HUES48 (cell line): ENCODE measurements at regions not wholly inside any gene's neighbourhood (a gene's known extent, or its start where the extent isn't known, plus 50 kb on each side); places are given as distances from the start of the nearest gene placed in this dataset.

Source experiments
- H3K27ac ChIP-seq: one replicate; pipeline ENCODE4 v1.7.0; 2013; ENCODE audit warnings: low read depth, low read length, inconsistent platforms
- H3K27me3 ChIP-seq: 2 replicates; pipeline ENCODE4 v1.6.1; 2013; ENCODE audit warnings: mild to moderate bottlenecking, low read length; ENCODE audit not compliant: control insufficient read depth, insufficient read depth
- H3K36me3 ChIP-seq: 2 replicates; pipeline ENCODE4 v1.6.1; 2013; ENCODE audit warnings: low read length; ENCODE audit not compliant: control insufficient read depth, insufficient read depth
- H3K4me1 ChIP-seq: 2 replicates; pipeline ENCODE4 v1.6.1; 2013; ENCODE audit warnings: mild to moderate bottlenecking, low read length; ENCODE audit not compliant: control insufficient read depth, insufficient read depth
- H3K4me3 ChIP-seq: 2 replicates; pipeline ENCODE4 v1.5.1; 2013; ENCODE audit warnings: mild to moderate bottlenecking, low read depth, low read length
- H3K9ac ChIP-seq: 2 replicates; pipeline ENCODE4 v1.6.1; 2013; ENCODE audit warnings: mild to moderate bottlenecking, low read depth, low read length, moderate library complexity
- H3K9me3 ChIP-seq: 2 replicates; pipeline ENCODE4 v1.6.1; 2013; ENCODE audit warnings: low read length; ENCODE audit not compliant: control insufficient read depth, insufficient read depth

DNA sequence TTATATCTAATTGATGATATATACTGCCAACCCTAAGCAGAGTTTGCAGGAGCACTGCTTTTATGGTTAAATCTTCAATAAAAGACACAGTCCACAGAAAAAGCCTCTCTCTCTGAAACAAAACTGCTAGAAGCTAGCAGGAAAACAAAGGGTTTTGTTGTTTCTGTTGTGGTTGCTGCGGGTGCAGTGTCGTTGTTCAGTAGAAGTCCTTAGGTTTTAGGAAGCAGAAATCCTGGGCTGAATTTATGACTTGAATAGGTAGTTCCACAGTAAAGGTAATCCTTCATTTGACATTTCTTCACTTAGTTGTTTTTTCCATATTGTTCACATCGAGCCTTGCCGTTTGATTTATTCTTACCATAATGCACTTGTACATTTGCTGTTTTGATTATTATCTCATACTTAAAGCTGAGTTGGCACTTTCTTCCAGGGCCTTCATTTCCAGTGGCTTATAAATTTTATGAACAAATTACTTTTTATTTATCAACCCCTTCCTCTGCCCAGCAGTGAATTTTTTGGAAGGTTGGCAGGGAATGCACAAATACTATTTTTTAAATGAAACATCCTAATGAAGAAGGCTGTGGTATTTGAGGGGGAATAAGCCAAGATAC lies 209.6 kb upstream of the SLC30A5 start:
- Histone ChIP-seq H3K9me3 (no peaks in the 10 kb centered on the region), H3K4me1 (no peaks in the 10 kb centered on the region), H3K9ac (no peak overlapping the region), H3K36me3 (no peaks in the 10 kb centered on the region), H3K27me3 (no peaks in the 10 kb centered on the region), H3K27ac (no peak overlapping the region), H3K4me3 (no peak overlapping the region)

DNA sequence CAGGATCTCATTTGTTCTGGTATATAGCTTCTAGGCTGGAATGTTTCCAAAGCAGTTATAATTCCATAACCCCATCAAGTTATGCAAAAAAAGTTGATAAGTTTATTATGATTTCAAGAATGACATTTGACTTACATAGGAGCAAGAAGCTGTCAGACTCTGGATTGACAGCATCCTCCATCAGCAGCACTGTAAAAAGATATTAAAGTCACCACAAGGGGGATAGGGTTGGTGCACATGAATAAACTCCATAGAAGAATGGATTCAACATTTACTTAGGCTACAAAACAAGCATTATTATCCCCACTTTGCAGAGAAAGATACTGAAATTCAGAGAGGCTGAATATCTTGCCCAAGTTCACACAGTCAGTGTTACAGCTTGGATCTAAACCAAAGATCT lies 208.9 kb upstream of the SLC30A5 start:
- H3K9me3 ChIP-seq: no peaks in the 10 kb centered on the region
- no peaks in the 10 kb centered on the region for H3K36me3 ChIP-seq
- H3K4me3 ChIP-seq: no peak overlapping the region
- H3K27me3 ChIP-seq: no peaks in the 10 kb centered on the region
- H3K9ac ChIP-seq: no peak overlapping the region
- H3K27ac ChIP-seq: no peak overlapping the region
- no peaks in the 10 kb centered on the region for H3K4me1 ChIP-seq

DNA sequence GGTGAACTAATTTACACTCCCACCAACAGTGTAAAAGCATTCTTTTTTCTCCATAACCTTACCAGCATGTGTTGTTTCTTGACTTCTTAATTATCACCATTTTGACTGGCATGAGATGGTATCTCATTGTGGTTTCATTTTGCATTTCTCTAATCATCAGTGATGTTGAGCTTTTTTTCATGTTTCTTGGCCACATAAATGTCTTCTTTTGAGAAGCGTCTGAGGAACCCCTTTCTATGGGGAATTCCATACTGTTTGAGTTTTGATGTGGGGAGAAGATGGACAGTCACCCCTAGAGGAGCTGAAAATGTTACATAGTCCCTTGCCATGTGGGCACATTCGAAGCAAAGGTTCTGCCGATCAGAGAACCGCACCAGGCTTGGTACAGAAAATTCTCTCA lies 207.0 kb upstream of the SLC30A5 start:
- Histone ChIP-seq H3K4me3 (no peak overlapping the region), H3K27me3 (no peaks in the 10 kb centered on the region), H3K36me3 (no peaks in the 10 kb centered on the region), H3K9me3 (no peaks in the 10 kb centered on the region), H3K9ac (no peak overlapping the region), H3K27ac (no peak overlapping the region), H3K4me1 (no peaks in the 10 kb centered on the region)

DNA sequence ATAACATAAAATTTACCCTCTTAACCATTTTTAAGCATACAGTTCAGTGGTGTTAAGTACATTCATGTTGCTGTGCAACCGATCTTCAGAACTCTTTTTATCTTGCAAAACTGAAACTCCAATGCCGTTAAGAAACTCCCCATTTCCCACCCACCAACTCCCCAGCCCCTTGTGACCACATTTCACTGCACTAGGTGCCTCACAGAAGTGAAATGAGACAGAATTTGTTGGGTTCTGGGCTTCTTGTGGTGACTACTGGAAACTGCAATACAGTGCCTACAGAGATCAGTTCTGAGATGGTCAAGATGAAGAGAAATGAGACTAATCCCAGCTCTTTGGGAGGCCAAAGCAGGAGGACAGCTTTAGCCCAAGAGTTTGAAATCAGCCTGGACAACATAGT lies 202.1 kb upstream of the SLC30A5 start:
- Histone ChIP-seq H3K9me3 (no peaks in the 10 kb centered on the region), H3K27ac (no peak overlapping the region), H3K9ac (no peak overlapping the region), H3K4me3 (no peak overlapping the region), H3K36me3 (no peaks in the 10 kb centered on the region), H3K4me1 (no peaks in the 10 kb centered on the region), H3K27me3 (no peaks in the 10 kb centered on the region)

DNA sequence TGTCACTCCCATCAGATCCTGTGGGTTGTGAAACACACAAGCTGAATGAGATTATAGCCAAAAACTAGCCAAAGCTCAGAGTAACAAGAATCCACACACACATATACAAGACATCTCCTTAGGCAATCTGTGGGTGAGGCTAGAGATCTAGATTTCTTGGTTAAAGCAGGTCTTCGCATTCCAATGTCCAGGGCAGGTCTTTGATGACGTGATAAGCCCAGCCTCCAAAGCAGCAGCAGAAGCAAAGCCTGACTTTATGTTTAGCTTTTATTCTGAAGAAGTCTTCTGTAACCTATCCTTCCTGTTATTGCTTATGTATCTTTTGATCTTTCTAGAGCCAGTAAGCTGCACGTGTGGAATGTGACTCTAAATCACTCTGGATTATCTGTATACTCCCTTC lies 199.1 kb upstream of the SLC30A5 start:
- H3K9me3 ChIP-seq: no peaks in the 10 kb centered on the region
- H3K4me3 ChIP-seq: no peak overlapping the region
- peaks cover 9% of the 10 kb centered on the region; the same call in 1 of the 2 replicates for H3K4me1 ChIP-seq
- H3K27me3 ChIP-seq: no peaks in the 10 kb centered on the region
- H3K36me3 ChIP-seq: no peaks in the 10 kb centered on the region
- H3K27ac ChIP-seq: no peak overlapping the region
- no peak overlapping the region for H3K9ac ChIP-seq

DNA sequence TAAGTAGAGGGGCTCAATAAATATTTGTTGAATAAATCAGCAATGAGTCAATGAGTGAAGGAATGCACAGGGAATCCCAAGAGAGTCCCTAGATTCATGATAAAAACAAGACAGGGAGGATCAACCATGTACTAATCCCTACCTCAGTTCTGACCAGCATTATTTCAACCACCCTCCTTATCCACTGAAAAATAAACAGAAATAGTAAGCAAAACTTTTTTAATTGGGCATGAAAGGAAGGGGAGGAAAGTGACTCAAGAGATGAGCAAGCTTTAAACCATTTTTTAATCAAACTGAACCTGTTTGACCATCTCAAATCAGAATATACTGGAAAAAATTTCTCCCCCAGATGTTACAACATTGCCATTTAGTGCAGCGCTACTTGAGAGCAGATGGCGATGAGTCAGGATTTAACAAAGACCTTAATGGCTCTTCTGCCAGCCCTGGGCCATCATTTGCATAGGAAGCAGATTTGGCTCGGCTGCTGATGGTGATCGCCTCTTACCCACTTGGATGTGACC lies 194.8 kb upstream of the SLC30A5 start:
- Histone ChIP-seq H3K9me3 (no peaks in the 10 kb centered on the region), H3K36me3 (no peaks in the 10 kb centered on the region), H3K4me3 (no peak overlapping the region), H3K9ac (no peak overlapping the region), H3K4me1 (peaks cover 13% of the 10 kb centered on the region; the same call in 1 of the 2 replicates), H3K27ac (peak overlapping the region; percentile 53), H3K27me3 (no peaks in the 10 kb centered on the region)

DNA sequence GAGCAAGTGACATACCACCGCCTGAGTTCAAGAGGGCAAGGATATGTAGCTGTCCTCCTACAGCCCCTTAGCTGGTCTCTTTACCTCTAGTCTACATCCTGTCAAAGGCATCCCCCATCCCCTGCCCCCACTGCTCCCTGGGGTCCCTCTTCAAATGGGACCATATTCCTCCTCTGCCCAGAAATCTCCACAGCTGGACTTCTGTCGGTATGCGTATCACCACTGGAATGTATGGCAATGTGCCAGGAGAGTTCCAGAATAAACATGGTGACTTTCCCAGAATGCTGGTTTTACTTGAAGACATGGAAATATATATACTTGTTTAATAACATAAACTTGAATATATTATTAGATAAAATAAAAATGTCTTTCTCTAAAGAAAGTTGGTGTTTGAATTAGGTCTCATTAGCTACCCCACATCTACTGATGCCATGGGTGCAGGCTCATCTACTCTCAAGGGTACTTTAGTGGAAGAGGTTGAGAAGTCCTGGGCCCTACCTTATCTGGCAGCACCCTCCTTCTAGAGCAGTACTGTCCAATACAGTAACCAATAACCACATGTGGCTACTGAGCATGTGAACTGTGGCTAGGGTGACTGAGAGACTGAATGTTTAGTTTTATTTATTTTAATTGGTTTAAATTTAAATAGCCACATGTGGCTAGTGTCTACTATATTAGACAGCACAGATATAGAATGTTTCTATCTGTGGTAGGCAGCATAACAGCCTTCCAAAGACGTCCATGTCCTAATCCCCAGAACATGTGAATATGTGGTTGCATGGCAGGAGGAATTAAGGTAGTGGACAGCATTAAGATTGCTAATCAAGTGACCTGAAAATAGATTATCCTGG lies 181.7 kb upstream of the SLC30A5 start:
- Histone ChIP-seq H3K4me3 (no peak overlapping the region), H3K9ac (no peak overlapping the region), H3K4me1 (no peaks in the 10 kb centered on the region), H3K27ac (no peak overlapping the region), H3K36me3 (no peaks in the 10 kb centered on the region), H3K9me3 (peaks cover 4% of the 10 kb centered on the region; the same call in 1 of the 2 replicates), H3K27me3 (no peaks in the 10 kb centered on the region)

DNA sequence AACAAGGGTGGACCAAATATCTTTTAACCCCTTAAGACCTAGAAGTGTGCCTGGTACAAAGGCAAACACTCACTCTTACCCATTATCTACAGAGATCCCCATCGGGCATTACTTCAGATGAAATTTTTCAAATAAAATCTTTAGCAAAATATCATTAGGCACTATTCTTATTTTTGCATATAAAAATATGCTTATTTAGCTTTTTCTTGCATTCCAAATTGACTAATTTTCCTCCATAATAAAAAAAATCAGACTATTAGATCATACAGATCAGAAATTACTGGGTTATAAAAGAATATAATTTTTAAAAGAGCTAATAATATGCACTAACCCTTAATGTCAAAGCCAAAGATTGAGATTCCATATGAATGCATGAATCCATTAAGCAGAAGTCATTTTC lies 178.7 kb upstream of the SLC30A5 start:
- H3K4me3 ChIP-seq: no peak overlapping the region
- no peaks in the 10 kb centered on the region for H3K27me3 ChIP-seq
- H3K4me1 ChIP-seq: no peaks in the 10 kb centered on the region
- H3K36me3 ChIP-seq: no peaks in the 10 kb centered on the region
- H3K9me3 ChIP-seq: peaks cover 32% of the 10 kb centered on the region
- H3K9ac ChIP-seq: no peak overlapping the region
- H3K27ac ChIP-seq: no peak overlapping the region

DNA sequence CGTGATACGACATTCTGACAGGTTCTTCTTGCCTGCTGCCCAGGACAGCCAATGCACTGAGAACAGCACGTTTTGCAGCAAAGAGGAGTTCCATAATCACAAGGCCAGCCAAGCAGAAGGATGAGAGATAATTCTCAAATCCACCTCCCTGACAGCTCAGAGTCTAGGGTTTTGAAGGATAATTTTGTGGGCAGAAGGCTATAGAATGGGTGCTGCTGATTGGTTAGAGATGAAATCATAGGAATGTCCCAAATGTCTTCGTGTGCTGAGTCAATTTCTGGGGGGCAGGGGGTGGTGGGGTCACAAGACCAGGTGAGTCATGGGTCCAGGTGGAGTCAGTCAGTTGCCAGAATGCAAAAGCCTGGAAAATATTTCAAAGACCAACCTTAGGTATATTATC lies 175.5 kb upstream of the SLC30A5 start:
- peaks cover 13% of the 10 kb centered on the region for H3K4me1 ChIP-seq
- H3K9ac ChIP-seq: no peak overlapping the region

DNA sequence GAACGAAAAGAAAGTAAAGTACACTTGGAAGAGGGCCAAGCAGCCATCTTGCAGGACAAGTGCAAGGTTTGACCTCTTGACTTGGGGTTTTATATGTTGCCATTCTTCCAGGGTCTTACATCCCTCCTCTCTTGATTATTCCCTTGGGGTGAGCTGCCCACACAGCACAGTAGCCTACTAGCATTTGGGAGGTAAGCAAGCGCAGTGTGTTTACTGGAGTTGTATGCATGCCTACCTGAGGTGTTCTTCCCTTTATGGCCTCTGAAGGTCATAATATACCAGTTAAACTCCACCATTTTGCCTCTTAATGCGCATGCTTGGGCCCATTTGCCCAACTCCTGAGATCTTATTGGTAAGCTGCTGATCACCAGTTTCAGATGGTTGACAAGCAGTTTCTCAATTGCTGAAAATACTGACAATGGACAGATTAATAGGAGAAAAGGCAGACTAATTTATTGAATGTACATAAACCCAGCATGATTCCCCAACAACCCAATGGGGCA lies 173.8 kb upstream of the SLC30A5 start:
- Histone ChIP-seq H3K27ac (no peak overlapping the region), H3K9me3 (peaks cover 66% of the 10 kb centered on the region), H3K4me1 (peaks cover 29% of the 10 kb centered on the region), H3K36me3 (no peaks in the 10 kb centered on the region), H3K27me3 (no peaks in the 10 kb centered on the region), H3K9ac (no peak overlapping the region), H3K4me3 (no peak overlapping the region)

More for the DNA sequence above, 175.5 kb upstream of the SLC30A5 start:
- peaks cover 48% of the 10 kb centered on the region for H3K9me3 ChIP-seq
- H3K27ac ChIP-seq: no peak overlapping the region
- H3K36me3 ChIP-seq: no peaks in the 10 kb centered on the region
- H3K27me3 ChIP-seq: no peaks in the 10 kb centered on the region
- H3K4me3 ChIP-seq: no peak overlapping the region

DNA sequence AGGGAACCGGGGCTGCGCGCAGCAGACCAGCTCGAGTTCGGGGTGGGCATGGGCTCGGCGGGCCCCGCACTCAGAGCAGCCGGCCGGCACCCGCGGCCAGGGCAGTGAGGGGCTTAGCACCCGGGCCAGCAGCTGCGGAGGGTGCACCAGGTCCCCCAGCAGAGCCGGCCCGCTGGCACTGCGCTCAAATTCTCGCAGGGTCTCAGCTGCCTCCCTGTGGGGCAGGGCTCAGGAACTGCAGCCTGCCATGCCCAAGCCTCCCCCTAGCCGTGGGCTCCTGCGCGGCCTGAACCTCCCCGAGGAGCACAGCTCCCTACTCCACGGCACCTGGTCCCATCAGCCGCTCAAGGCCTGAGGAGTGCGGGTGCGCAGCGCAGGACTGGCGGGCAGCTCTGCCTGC lies 172.9 kb upstream of the SLC30A5 start:
- Histone ChIP-seq H3K4me3 (no peak overlapping the region), H3K9me3 (peaks cover 73% of the 10 kb centered on the region), H3K36me3 (no peaks in the 10 kb centered on the region), H3K27ac (peak overlapping the region; percentile 90), H3K9ac (no peak overlapping the region), H3K4me1 (peaks cover 29% of the 10 kb centered on the region), H3K27me3 (no peaks in the 10 kb centered on the region)
